ENCODE measurements at regions not wholly inside any gene's neighbourhood (a gene's known extent, or its start where the extent isn't known, plus 50 kb on each side); places are given as distances from the start of the nearest gene placed in this dataset.

GRCh38 chr12:91913651-91914050 is 232.0 kb downstream of the BTG1 start:
- DNase-seq (ENCODE audit: low read depth), result no peak
- no peak overlapping the region for H3K4me3 ChIP-seq (ENCODE audit: low read depth, low read length)
- no peak for TF ChIP-seq CTCF (conservative IDR thresholded peaks at IDR 0.05; ENCODE audit: low read depth, low read length)

- no peak for TF ChIP-seq CTCF (conservative IDR thresholded peaks at IDR 0.05; ENCODE audit: low read depth, low read length)
- no peak overlapping the region for H3K4me3 ChIP-seq (ENCODE audit: low read depth, low read length)
- DNase-seq (ENCODE audit: low read depth), result no peak
Observed at GRCh38 chr12:91913124-91913523, 232.5 kb downstream of the BTG1 start.

DNA sequence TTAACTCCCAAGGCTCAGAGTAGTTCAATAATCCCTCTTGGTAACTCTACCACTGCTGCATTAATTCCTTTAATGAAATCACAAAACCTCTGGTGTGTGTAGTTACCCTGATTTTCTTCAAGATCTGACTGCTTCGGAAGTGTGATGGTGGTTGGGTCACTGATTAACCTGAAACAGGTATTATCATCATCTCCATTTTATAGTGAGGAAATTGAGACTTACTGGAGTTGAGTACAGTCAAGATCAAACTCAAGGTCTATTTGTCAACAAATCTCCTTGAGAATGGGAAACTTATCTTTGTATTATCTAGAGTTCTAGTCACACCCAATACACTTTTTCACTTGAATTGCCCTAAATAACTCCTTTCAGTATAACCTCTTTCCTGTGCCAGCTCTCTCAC is 233.5 kb downstream of the BTG1 start:
- H3K4me3 ChIP-seq (ENCODE audit: low read depth, low read length), result no peak overlapping the region
- TF ChIP-seq CTCF (conservative IDR thresholded peaks at IDR 0.05; ENCODE audit: low read depth, low read length), result no peak
- no peak for DNase-seq (ENCODE audit: low read depth)

GRCh38 chr12:91910871-91911388 is 234.7 kb downstream of the BTG1 start:
- TF ChIP-seq CTCF (conservative IDR thresholded peaks at IDR 0.05; ENCODE audit: low read depth, low read length), result peak; percentile 4
- no peak overlapping the region for H3K4me3 ChIP-seq (ENCODE audit: low read depth, low read length)
- DNase-seq (ENCODE audit: low read depth), result no peak

GRCh38 chr12:91902860-91903683 is 242.6 kb downstream of the BTG1 start:
- DNase-seq (ENCODE audit: low read depth), result no peak
- TF ChIP-seq CTCF (conservative IDR thresholded peaks at IDR 0.05; ENCODE audit: low read depth, low read length), result no peak
- H3K4me3 ChIP-seq (ENCODE audit: low read depth, low read length), result no peak overlapping the region

GRCh38 chr12:91901381-91902074 is 244.1 kb downstream of the BTG1 start:
- TF ChIP-seq CTCF (conservative IDR thresholded peaks at IDR 0.05; ENCODE audit: low read depth, low read length), result no peak
- H3K4me3 ChIP-seq (ENCODE audit: low read depth, low read length), result no peak overlapping the region
- DNase-seq (ENCODE audit: low read depth), result no peak
